Panc1 (cell line): ENCODE measurements at regions not wholly inside any gene's neighbourhood (a gene's known extent, or its start where the extent isn't known, plus 50 kb on each side); places are given as distances from the start of the nearest gene placed in this dataset.

Experiments used
- POLR2AphosphoS5 ChIP-seq: IDR thresholded peaks from 2 replicates; pipeline ENCODE4 v1.6.1; 2012; ENCODE audit warnings: mild to moderate bottlenecking, low read depth, low read length, moderate library complexity
- SIN3A ChIP-seq: IDR thresholded peaks from 2 replicates; pipeline ENCODE4 v1.6.1; 2012; ENCODE audit warnings: low read depth, mild to moderate bottlenecking, low read length, moderate library complexity, borderline replicate concordance; ENCODE audit not compliant: insufficient read depth
- TCF7L2 ChIP-seq: IDR thresholded peaks from 2 replicates; pipeline ENCODE4 v1.6.1; 2011; ENCODE audit warnings: mild to moderate bottlenecking, low read depth, low read length, inconsistent platforms
- TF ChIP-seq, protein P1 (sequence below): fragments of 450-650 bp; IDR thresholded peaks from 2 replicates; pipeline ENCODE4 v1.5.1; 2017; ENCODE audit warnings: mild to moderate bottlenecking

DNA sequence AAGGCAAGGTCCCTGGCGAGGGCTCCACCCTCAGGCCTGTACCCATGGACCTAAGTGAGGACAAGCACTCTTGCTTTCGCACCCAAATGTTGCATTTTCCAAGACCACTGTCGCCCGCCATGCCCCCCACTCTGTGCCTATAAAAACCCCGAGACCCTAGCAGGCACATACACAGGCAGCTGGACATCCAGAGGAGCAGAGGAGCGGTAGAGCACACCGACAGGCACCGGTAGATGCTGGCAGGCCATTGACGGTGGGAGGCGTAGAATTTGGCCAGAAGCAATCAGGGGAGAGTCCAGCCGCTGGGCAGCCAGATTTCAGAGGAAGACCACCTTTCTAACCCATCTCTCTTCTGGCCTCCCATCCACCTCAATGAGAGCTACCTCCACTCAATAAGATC, 715.2 kb upstream of the AADAT start:
- TF ChIP-seq, protein P1, sequence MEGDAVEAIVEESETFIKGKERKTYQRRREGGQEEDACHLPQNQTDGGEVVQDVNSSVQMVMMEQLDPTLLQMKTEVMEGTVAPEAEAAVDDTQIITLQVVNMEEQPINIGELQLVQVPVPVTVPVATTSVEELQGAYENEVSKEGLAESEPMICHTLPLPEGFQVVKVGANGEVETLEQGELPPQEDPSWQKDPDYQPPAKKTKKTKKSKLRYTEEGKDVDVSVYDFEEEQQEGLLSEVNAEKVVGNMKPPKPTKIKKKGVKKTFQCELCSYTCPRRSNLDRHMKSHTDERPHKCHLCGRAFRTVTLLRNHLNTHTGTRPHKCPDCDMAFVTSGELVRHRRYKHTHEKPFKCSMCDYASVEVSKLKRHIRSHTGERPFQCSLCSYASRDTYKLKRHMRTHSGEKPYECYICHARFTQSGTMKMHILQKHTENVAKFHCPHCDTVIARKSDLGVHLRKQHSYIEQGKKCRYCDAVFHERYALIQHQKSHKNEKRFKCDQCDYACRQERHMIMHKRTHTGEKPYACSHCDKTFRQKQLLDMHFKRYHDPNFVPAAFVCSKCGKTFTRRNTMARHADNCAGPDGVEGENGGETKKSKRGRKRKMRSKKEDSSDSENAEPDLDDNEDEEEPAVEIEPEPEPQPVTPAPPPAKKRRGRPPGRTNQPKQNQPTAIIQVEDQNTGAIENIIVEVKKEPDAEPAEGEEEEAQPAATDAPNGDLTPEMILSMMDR, result no peak
- TF ChIP-seq SIN3A (no peak), POLR2AphosphoS5 (no peak), TCF7L2 (no peak)
